Psoas muscle (tissue), 7 donors: ENCODE measurements at regions not wholly inside any gene's neighbourhood (a gene's known extent, or its start where the extent isn't known, plus 50 kb on each side); places are given as distances from the start of the nearest gene placed in this dataset.

Experiments used
- ATAC-seq, 4 donors: fragments of 200-7000 bp; cut with Tn5 transposase; one replicate each; pipeline ENCODE4 v1.9.1; 2020; ENCODE audit warnings: moderate library complexity in 3 of 4, mild to moderate bottlenecking in 2 of 4
- DNase-seq, 2 donors: peaks; one replicate each; pipeline ENCODE4 v3.0.0-alpha.2; 2020
- H3K27ac ChIP-seq: fragments of 200-600 bp; one replicate; pipeline ENCODE4 v1.8.0; 2022
- H3K27me3 ChIP-seq, 3 donors: fragments of 200-600 bp in 1 of 3; one replicate each; pipeline versions ENCODE4 v1.6.1 to v1.8.0; 2013 to 2022; ENCODE audit warnings: low read length in 2 of 3, mild to moderate bottlenecking in 2 of 3, moderate library complexity in 1 of 3; ENCODE audit not compliant: insufficient read depth in 3 of 3
- H3K36me3 ChIP-seq, 2 donors: fragments of 200-600 bp in 1 of 2; one replicate each; pipeline versions ENCODE4 v1.6.1 to v1.8.0; 2013 to 2022; ENCODE audit warnings: low read depth in 1 of 2, mild to moderate bottlenecking in 1 of 2, moderate library complexity in 1 of 2; ENCODE audit not compliant: insufficient read depth in 1 of 2
- H3K4me1 ChIP-seq: fragments of 200-600 bp; one replicate; pipeline ENCODE4 v1.8.0; 2022
- H3K4me3 ChIP-seq: fragments of 200-600 bp; one replicate; pipeline ENCODE4 v1.8.0; 2022; ENCODE audit warnings: mild to moderate bottlenecking
- H3K9me3 ChIP-seq: fragments of 200-600 bp; one replicate; pipeline ENCODE4 v1.8.0; 2022
- CTCF ChIP-seq: fragments of 200-600 bp; IDR thresholded peaks from one replicate; pipeline ENCODE4 v1.8.0; 2022; ENCODE audit warnings: antibody characterized with exemption
- WGBS, 3 donors: extraction: QIAGEN DNeasy Blood & Tissue Kit; methylation state at CpG; one replicate each; pipeline versions ENCODE4 v1.1.6 to v1.1.7; 2013; 5-methylcytosine and 5-hydroxymethylcytosine counted together
- intact Hi-C, 2 donors: fragments of 100-400 bp; cut with DNase I; formaldehyde crosslinking; loops; one replicate each; pipeline versions ENCODE4 v1.11.0 to v1.14.2; 2022
- donor health status: healthy with polysubstance abuse.
- donor health status: DM: no; HTN: no; CAD: no; lungs with moderate emphysema.
- donor health status: Bipolar disorder and iron deficiency.
- donor health status: healthy.
- donor health status: DM: yes; HTN: yes; CAD: no.
- donor health status: DM: no; HTN: no; CAD: no.
- donor health status: DM: yes; HTN: yes; CAD: no.

GRCh38 chr6:142005021-142005420 is 127.7 kb upstream of the GJE1 start:
- H3K9me3 ChIP-seq: no peaks in the 10 kb centered on the region
- intact Hi-C loops: no loop called here
- TF ChIP-seq CTCF: no peak
- no peak overlapping the region for H3K27ac ChIP-seq
- ATAC-seq (no peak), DNase-seq (no peak)
- no peak overlapping the region for H3K4me3 ChIP-seq
- 3 to 13% (median 5%) methylated on average over 1 of the region's 1 CpG for WGBS, 3 donors
- H3K36me3 ChIP-seq: no peaks in the 10 kb centered on the region
- H3K27me3 ChIP-seq: no peaks in the 10 kb centered on the region
- H3K4me1 ChIP-seq: no peaks in the 10 kb centered on the region

GRCh38 chr6:142002825-142003405 is 129.8 kb upstream of the GJE1 start:
- Histone ChIP-seq H3K27me3 (no peaks in the 10 kb centered on the region), H3K27ac (no peak overlapping the region), H3K4me3 (no peak overlapping the region), H3K36me3 (no peaks in the 10 kb centered on the region), H3K9me3 (no peaks in the 10 kb centered on the region), H3K4me1 (no peaks in the 10 kb centered on the region)
- no peak for DNase-seq
- no peak for TF ChIP-seq CTCF
- 67 to 73% (median 68%) methylated on average over 9 of the region's 9 CpGs for WGBS, 3 donors
- intact Hi-C loops: loop anchor here in 1 of 2 donors (1.0 kb wide), 1 partner anchor 44 kb away; no protein-coding TSS in a partner anchor
- no peak for ATAC-seq

GRCh38 chr6:141996823-141997222 is 135.9 kb upstream of the GJE1 start:
- Histone ChIP-seq H3K4me1 (no peaks in the 10 kb centered on the region), H3K27ac (no peak overlapping the region), H3K4me3 (no peak overlapping the region), H3K36me3 (no peaks in the 10 kb centered on the region), H3K9me3 (peaks cover 5% of the 10 kb centered on the region), H3K27me3 (no peaks in the 10 kb centered on the region)
- intact Hi-C loops: no loop called here
- ATAC-seq: no peak
- DNase-seq: no peak
- TF ChIP-seq CTCF: no peak

- Histone ChIP-seq H3K27ac (no peak overlapping the region), H3K27me3 (no peaks in the 10 kb centered on the region), H3K4me1 (no peaks in the 10 kb centered on the region), H3K4me3 (no peak overlapping the region), H3K36me3 (no peaks in the 10 kb centered on the region), H3K9me3 (peaks cover 5% of the 10 kb centered on the region)
- intact Hi-C loops: no loop called here
- WGBS, 3 donors: 85 to 88% (median 86%) methylated on average over 2 of the region's 2 CpGs
- DNase-seq (no peak), ATAC-seq (no peak)
- no peak for TF ChIP-seq CTCF
Measured at GRCh38 chr6:141992109-141992508, 140.6 kb upstream of the GJE1 start.

- no peaks in the 10 kb centered on the region for H3K27me3 ChIP-seq
- no peaks in the 10 kb centered on the region for H3K9me3 ChIP-seq
- no peaks in the 10 kb centered on the region for H3K36me3 ChIP-seq
- DNase-seq (no peak), ATAC-seq (no peak)
- H3K27ac ChIP-seq: no peak overlapping the region
- no peak for TF ChIP-seq CTCF
- intact Hi-C loops: no loop called here
- no peak overlapping the region for H3K4me3 ChIP-seq
- no peaks in the 10 kb centered on the region for H3K4me1 ChIP-seq
- WGBS, 3 donors: 54 to 78% (median 57%) methylated on average over 1 of the region's 1 CpG
Measured at GRCh38 chr6:141990840-141991239, 141.9 kb upstream of the GJE1 start.
